T-helper 17 cell (primary cell): ENCODE measurements at regions not wholly inside any gene's neighbourhood (a gene's known extent, or its start where the extent isn't known, plus 50 kb on each side); places are given as distances from the start of the nearest gene placed in this dataset.

Experiments used
- ATAC-seq: fragments of 150-1000 bp; cut with Tn5 transposase; 2 replicates; pipeline ENCODE4 v1.10.0; 2021; ENCODE audit warnings: mild to moderate bottlenecking, moderate library complexity
- DNase-seq, 3 donors: peaks; one replicate each; pipeline versions ENCODE4 v3.0.0 to v3.0.0-alpha.2; 2020 to 2021
- H3K9me3 ChIP-seq: one replicate; pipeline ENCODE4 v1.7.0; 2013; ENCODE audit warnings: low read length, mild to moderate bottlenecking; ENCODE audit not compliant: control insufficient read depth, poor library complexity, severe bottlenecking
- H3K27ac Mint-ChIP-seq: one replicate; pipeline ENCODE4 v1.8.0; 2022; ENCODE audit warnings: mild to moderate bottlenecking, moderate library complexity, mixed read lengths
- H3K27me3 Mint-ChIP-seq: one replicate; pipeline ENCODE4 v1.8.0; 2022; ENCODE audit warnings: mixed read lengths
- H3K36me3 Mint-ChIP-seq: one replicate; pipeline ENCODE4 v1.8.0; 2022; ENCODE audit warnings: low read depth, mixed read lengths
- H3K4me1 Mint-ChIP-seq: one replicate; pipeline ENCODE4 v1.8.0; 2022; ENCODE audit warnings: mild to moderate bottlenecking, mixed read lengths
- H3K4me3 Mint-ChIP-seq: one replicate; pipeline ENCODE4 v1.8.0; 2022; ENCODE audit warnings: mild to moderate bottlenecking, moderate library complexity, mixed read lengths

- Mint-ChIP-seq H3K27ac (no peak overlapping the region), H3K36me3 (no peaks in the 10 kb centered on the region), H3K4me1 (peaks cover 5% of the 10 kb centered on the region), H3K4me3 (no peak overlapping the region), H3K27me3 (no peaks in the 10 kb centered on the region)
- H3K9me3 ChIP-seq = no peaks in the 10 kb centered on the region
- ATAC-seq = no peak
- no peak for DNase-seq
These were observed 203.3 kb upstream of the CRY1 start for GRCh38 chr12:107296681-107297089.

GRCh38 chr12:107302649-107303341 lies 209.4 kb upstream of the CRY1 start:
- Mint-ChIP-seq H3K36me3 (no peaks in the 10 kb centered on the region), H3K27me3 (peaks cover 7% of the 10 kb centered on the region), H3K27ac (no peak overlapping the region), H3K4me1 (no peaks in the 10 kb centered on the region), H3K4me3 (no peak overlapping the region)
- ATAC-seq = no peak
- no peaks in the 10 kb centered on the region for H3K9me3 ChIP-seq
- DNase-seq = no peak

GRCh38 chr12:107304588-107305532 lies 211.5 kb upstream of the CRY1 start:
- DNase-seq (no peak), ATAC-seq (no peak)
- Mint-ChIP-seq H3K4me1 (peaks cover 10% of the 10 kb centered on the region), H3K27me3 (peaks cover 7% of the 10 kb centered on the region), H3K36me3 (peaks cover 4% of the 10 kb centered on the region), H3K27ac (no peak overlapping the region), H3K4me3 (no peak overlapping the region)
- H3K9me3 ChIP-seq = no peaks in the 10 kb centered on the region

GRCh38 chr12:107306141-107306659 lies 212.9 kb upstream of the CRY1 start:
- Mint-ChIP-seq H3K4me1 (peaks cover 11% of the 10 kb centered on the region), H3K27ac (no peak overlapping the region), H3K36me3 (peaks cover 4% of the 10 kb centered on the region), H3K27me3 (peaks cover 7% of the 10 kb centered on the region), H3K4me3 (no peak overlapping the region)
- DNase-seq (no peak), ATAC-seq (no peak)
- H3K9me3 ChIP-seq = no peaks in the 10 kb centered on the region

DNA sequence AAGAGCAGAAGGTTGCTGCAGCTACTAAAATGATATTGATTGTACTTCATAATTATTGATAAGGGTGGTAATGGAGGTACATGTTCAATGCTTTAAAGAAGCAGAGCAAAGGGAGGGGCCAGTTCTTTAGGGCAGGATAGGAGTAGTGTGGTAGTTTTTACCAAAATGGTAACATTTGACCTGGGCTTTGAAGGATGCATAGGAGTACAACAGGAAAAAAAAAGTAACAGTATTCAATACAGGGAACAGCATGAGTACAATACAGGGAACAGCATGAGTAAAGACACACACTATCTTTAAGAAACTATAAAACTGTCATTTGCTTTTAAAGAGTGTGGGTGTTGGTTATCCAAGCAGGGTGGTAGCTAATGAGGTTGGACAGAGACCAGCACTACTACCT lies 215.0 kb upstream of the CRY1 start:
- no peak overlapping the region for H3K4me3 Mint-ChIP-seq
- peaks cover 4% of the 10 kb centered on the region for H3K36me3 Mint-ChIP-seq
- ATAC-seq (no peak), DNase-seq (no peak)
- H3K27ac Mint-ChIP-seq = no peak overlapping the region
- peaks cover 11% of the 10 kb centered on the region for H3K4me1 Mint-ChIP-seq
- H3K27me3 Mint-ChIP-seq = peaks cover 10% of the 10 kb centered on the region
- no peaks in the 10 kb centered on the region for H3K9me3 ChIP-seq

DNA sequence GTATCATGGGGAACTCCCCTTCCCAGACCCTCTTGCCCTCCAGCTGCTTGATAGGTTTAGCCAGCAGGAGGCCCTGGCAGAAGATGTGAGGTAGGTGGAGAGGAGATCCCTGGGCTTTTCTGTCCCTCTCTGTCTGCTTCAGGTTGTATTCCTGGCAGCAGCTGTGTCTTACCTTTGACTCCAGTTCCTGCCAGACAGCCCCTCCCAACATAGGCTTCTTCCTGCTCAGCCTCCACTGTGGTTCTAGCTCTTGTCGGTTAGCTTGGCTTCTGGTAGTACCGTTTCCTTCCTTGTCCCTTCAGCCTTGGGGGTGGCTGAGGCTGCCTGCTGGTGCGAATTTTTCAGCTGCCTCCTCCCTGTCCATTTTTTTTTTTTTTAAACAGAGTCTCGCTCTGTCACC lies 215.7 kb upstream of the CRY1 start:
- ATAC-seq (peak; percentile 77), DNase-seq (no peak)
- Mint-ChIP-seq H3K4me1 (peaks cover 11% of the 10 kb centered on the region), H3K36me3 (peaks cover 4% of the 10 kb centered on the region), H3K27me3 (peaks cover 13% of the 10 kb centered on the region), H3K27ac (no peak overlapping the region), H3K4me3 (no peak overlapping the region)
- H3K9me3 ChIP-seq = no peaks in the 10 kb centered on the region

DNA sequence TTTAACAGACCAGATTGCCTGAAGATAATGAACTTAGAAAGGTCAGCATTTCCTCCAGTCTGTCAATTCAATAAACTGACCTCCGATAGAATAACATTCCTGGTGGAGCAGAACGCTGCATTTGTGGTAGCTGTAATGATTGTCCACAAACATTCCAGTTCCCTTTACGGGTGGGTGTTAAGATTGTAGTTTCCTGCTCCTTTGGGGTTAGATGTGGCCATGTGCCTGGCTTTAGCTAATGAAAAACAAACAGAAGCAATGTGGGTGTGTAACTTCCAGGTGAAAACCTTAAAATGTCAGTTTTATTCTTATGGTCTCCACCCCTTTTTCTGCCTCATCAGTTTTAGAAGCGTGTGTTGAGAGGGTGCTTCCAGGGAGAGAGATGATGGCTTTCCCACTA lies 217.3 kb upstream of the CRY1 start:
- Mint-ChIP-seq H3K36me3 (peaks cover 4% of the 10 kb centered on the region), H3K27ac (no peak overlapping the region), H3K4me1 (peaks cover 15% of the 10 kb centered on the region), H3K27me3 (peaks cover 18% of the 10 kb centered on the region), H3K4me3 (no peak overlapping the region)
- no peak for DNase-seq
- no peak for ATAC-seq
- no peaks in the 10 kb centered on the region for H3K9me3 ChIP-seq

DNA sequence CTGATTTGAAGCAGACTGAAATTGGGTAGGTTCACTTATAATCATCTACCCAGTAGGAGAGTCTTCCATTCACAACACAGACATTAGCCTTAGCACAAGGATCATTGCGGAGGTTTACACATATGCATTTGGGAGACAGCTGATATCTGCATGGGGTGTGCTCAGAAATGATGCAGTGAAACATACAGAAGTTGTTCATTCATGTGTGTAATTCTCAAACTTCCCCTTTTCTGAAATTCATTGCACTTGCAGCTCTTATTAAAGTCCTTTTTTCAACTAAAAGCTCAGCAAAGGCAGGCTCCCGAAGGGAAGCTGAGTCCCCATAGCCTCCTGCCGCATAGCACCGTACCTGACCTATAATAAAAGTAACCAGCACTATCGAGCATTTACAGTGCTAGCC lies 218.3 kb upstream of the CRY1 start:
- no peak overlapping the region for H3K4me3 Mint-ChIP-seq
- H3K9me3 ChIP-seq = no peaks in the 10 kb centered on the region
- H3K27me3 Mint-ChIP-seq = peaks cover 10% of the 10 kb centered on the region
- ATAC-seq (no peak), DNase-seq (no peak)
- H3K4me1 Mint-ChIP-seq = peaks cover 15% of the 10 kb centered on the region
- no peak overlapping the region for H3K27ac Mint-ChIP-seq
- H3K36me3 Mint-ChIP-seq = peaks cover 4% of the 10 kb centered on the region

GRCh38 chr12:107317751-107318555 lies 224.6 kb upstream of the CRY1 start:
- peak overlapping the region; percentile 97 for H3K4me3 Mint-ChIP-seq
- peak overlapping the region; percentile 79 for H3K27ac Mint-ChIP-seq
- DNase-seq = peak; percentile 64 to 76 (median 72)
- peaks cover 10% of the 10 kb centered on the region for H3K27me3 Mint-ChIP-seq
- peaks cover 39% of the 10 kb centered on the region for H3K4me1 Mint-ChIP-seq
- ATAC-seq = peak; percentile 70
- H3K9me3 ChIP-seq = no peaks in the 10 kb centered on the region
- H3K36me3 Mint-ChIP-seq = no peaks in the 10 kb centered on the region

GRCh38 chr12:107318556-107318805 lies 225.1 kb upstream of the CRY1 start:
- Mint-ChIP-seq H3K27ac (no peak overlapping the region), H3K27me3 (peaks cover 6% of the 10 kb centered on the region), H3K4me1 (peaks cover 41% of the 10 kb centered on the region), H3K4me3 (peak overlapping the region; percentile 97), H3K36me3 (no peaks in the 10 kb centered on the region)
- DNase-seq (no peak), ATAC-seq (no peak)
- no peaks in the 10 kb centered on the region for H3K9me3 ChIP-seq

- ATAC-seq = no peak
These were observed 225.6 kb upstream of the CRY1 start for GRCh38 chr12:107318806-107319532.

GRCh38 chr12:107319533-107320032 lies 226.2 kb upstream of the CRY1 start:
- peaks cover 41% of the 10 kb centered on the region for H3K4me1 Mint-ChIP-seq

More at GRCh38 chr12:107318806-107319532, 225.6 kb upstream of the CRY1 start:
- no peaks in the 10 kb centered on the region for H3K9me3 ChIP-seq
- Mint-ChIP-seq H3K27ac (no peak overlapping the region), H3K4me1 (peaks cover 41% of the 10 kb centered on the region), H3K27me3 (peaks cover 5% of the 10 kb centered on the region), H3K36me3 (no peaks in the 10 kb centered on the region), H3K4me3 (peak overlapping the region; percentile 97)
- DNase-seq = peak in 2 of 3 donors; percentile 11

More at GRCh38 chr12:107319533-107320032, 226.2 kb upstream of the CRY1 start:
- H3K36me3 Mint-ChIP-seq = no peaks in the 10 kb centered on the region
- peak overlapping the region; percentile 97 for H3K27ac Mint-ChIP-seq
- ATAC-seq = no peak
- DNase-seq = peak in 1 of 3 donors; percentile 7
- peaks cover 4% of the 10 kb centered on the region for H3K27me3 Mint-ChIP-seq
- peak overlapping the region; percentile 97 for H3K4me3 Mint-ChIP-seq
- no peaks in the 10 kb centered on the region for H3K9me3 ChIP-seq
